ENCODE measurements at regions not wholly inside any gene's neighbourhood (a gene's known extent, or its start where the extent isn't known, plus 50 kb on each side); places are given as distances from the start of the nearest gene placed in this dataset.

DNA sequence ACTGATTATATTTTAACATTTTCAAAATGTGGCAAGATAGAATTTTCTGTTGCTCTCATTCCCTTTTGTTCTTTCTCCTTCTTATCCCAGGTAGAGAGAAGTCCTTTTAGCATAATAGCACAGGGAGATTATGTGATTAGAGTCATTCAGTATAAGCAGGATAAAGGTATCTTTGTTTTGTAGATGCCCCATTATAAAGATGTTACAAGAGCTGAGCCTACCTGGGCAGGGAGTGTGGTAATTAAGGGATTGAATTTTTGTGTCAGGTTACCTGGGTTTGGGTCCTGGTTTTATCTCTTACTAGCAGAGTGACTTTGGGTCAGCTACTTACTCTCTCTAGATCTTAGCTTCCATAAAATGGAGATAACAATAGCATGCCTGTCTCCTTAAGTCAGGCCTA is 536.5 kb downstream of the TMEM135 start:
- TF ChIP-seq CTCF (IDR thresholded peaks at IDR 0.05; ENCODE audit: low read depth, low read length, poor library complexity, severe bottlenecking) (no peak), EZH2phosphoT487 (IDR thresholded peaks at IDR 0.05; ENCODE audit: borderline replicate concordance, low read length) (no peak)
